ENCODE measurements at regions not wholly inside any gene's neighbourhood (a gene's known extent, or its start where the extent isn't known, plus 50 kb on each side); places are given as distances from the start of the nearest gene placed in this dataset.

DNA sequence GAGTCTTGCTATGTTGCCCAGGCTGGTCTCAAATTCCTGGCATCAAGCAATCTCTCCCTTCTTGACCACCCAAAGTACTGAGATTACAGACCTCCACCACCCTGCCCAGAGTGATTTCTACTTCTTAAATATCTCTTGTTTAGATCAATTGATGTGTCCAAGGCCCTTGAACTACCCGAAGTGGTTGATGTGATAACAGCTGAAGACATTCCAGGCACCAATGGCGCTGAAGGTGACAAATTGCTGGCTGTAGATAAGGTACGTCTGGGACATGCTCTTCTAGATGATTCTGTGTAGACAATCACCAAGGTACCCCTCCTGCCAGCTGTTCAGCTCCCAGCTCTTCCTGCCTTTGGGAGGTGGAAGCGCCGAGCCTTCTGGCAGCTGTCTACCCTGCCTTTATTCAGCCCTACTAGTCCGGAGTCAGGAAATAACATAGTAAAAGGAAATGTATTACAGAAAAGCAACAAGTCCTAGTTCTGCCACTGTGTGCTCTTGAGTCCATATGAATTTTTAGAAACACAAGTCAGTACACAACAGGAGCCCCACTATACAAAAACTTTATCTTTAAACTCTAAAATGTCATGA is 61.3 kb upstream of the BZW1 start:
- Histone ChIP-seq H3K36me3 (no peaks in the 10 kb centered on the region), H3K9me3 (no peaks in the 10 kb centered on the region), H3K27me3 (no peaks in the 10 kb centered on the region), H3K4me1 (peaks cover 0 to 4% (median 0%) of the 10 kb centered on the region in 4 donors), H3K27ac (no peak overlapping the region), H3K4me3 (no peak overlapping the region)
- 87 to 89% methylated on average over 6 of the region's 6 CpGs for WGBS, 2 donors
- intact Hi-C loops (cut with DNase I) = no loop called here
- TF ChIP-seq, protein P1, sequence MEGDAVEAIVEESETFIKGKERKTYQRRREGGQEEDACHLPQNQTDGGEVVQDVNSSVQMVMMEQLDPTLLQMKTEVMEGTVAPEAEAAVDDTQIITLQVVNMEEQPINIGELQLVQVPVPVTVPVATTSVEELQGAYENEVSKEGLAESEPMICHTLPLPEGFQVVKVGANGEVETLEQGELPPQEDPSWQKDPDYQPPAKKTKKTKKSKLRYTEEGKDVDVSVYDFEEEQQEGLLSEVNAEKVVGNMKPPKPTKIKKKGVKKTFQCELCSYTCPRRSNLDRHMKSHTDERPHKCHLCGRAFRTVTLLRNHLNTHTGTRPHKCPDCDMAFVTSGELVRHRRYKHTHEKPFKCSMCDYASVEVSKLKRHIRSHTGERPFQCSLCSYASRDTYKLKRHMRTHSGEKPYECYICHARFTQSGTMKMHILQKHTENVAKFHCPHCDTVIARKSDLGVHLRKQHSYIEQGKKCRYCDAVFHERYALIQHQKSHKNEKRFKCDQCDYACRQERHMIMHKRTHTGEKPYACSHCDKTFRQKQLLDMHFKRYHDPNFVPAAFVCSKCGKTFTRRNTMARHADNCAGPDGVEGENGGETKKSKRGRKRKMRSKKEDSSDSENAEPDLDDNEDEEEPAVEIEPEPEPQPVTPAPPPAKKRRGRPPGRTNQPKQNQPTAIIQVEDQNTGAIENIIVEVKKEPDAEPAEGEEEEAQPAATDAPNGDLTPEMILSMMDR (IDR thresholded peaks at IDR 0.05) = no peak
- TF ChIP-seq POLR2A (IDR thresholded peaks at IDR 0.05) (no peak), POLR2AphosphoS5 (IDR thresholded peaks at IDR 0.05) (no peak), EP300 (IDR thresholded peaks at IDR 0.05) (no peak)
- DNase-seq = no peak

DNA sequence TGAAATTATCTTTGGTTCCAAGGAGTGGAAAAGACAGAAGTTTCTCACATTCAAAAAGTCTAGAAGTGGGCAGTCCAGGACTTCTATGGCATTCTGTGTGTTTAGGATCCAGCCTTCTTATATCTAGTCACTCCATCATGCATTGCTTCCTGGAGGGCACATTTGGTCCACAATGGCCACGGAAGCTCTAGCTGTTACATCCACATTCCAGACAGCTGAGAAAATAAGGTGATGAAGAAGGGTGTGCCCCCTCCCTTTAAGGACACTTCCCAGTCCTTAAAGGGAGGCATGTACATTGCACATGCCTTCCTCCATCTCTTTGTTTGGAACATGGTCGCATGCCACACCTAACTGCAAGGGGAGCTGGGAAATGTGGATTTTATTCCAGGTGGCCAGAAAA is 59.9 kb upstream of the BZW1 start:
- Histone ChIP-seq H3K4me3 (no peak overlapping the region), H3K27ac (no peak overlapping the region), H3K27me3 (no peaks in the 10 kb centered on the region), H3K4me1 (peaks cover 0 to 4% (median 0%) of the 10 kb centered on the region in 4 donors), H3K36me3 (no peaks in the 10 kb centered on the region), H3K9me3 (no peaks in the 10 kb centered on the region)
- intact Hi-C loops (cut with DNase I) = no loop called here
- 78 to 86% methylated on average over 2 of the region's 2 CpGs for WGBS, 2 donors
- no peak for DNase-seq
- TF ChIP-seq POLR2A (IDR thresholded peaks at IDR 0.05) (no peak), EP300 (IDR thresholded peaks at IDR 0.05) (no peak), POLR2AphosphoS5 (IDR thresholded peaks at IDR 0.05) (no peak)
- TF ChIP-seq, protein P1 (IDR thresholded peaks at IDR 0.05) = no peak

DNA sequence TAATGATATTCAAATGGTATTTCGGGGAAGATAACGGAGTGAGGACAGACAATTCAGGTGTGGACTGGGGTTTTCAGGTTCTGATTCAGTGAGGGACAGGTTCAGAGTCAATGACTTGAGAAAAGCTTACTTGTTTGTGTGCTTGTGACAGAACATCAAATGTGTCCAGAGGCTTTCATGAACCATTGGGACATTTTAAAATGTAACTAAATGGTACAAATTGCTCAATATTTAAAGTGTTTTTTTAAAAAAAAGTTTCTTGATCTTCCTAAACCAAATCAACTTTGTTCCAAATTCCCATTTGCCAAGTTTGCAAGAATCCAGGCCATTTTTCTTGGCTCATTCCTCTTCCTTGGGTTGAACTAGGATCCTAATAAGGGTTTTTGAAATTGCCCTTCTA is 59.4 kb upstream of the BZW1 start:
- TF ChIP-seq POLR2AphosphoS5 (IDR thresholded peaks at IDR 0.05) (no peak), EP300 (IDR thresholded peaks at IDR 0.05) (no peak), POLR2A (IDR thresholded peaks at IDR 0.05) (no peak)
- TF ChIP-seq, protein P1 (IDR thresholded peaks at IDR 0.05) = no peak
- intact Hi-C loops (cut with DNase I) = no loop called here
- H3K27ac ChIP-seq = no peak overlapping the region
- H3K9me3 ChIP-seq = no peaks in the 10 kb centered on the region
- WGBS, 2 donors = 93 to 95% methylated on average over 2 of the region's 2 CpGs
- no peak for DNase-seq
- no peaks in the 10 kb centered on the region for H3K36me3 ChIP-seq
- peaks cover 0 to 4% (median 0%) of the 10 kb centered on the region in 4 donors for H3K4me1 ChIP-seq
- H3K27me3 ChIP-seq = no peaks in the 10 kb centered on the region
- no peak overlapping the region for H3K4me3 ChIP-seq

DNA sequence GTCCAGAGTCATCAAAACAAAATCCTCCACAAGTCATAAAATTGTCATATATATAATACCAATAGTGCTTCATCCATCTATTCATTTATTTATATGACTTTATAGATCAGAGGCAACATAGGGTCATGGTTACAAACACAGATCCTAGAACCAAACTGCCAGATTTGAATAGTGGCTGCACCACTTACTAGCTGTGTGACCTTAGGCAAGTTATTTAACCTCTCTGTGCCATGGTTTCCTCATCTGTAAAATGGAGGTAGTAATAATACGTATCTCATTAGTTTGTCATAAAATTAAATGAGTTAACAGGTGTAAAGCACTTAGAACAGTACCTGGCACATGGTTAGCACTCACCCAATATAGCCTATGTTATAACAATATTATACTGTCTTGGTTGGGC is 58.9 kb upstream of the BZW1 start:
- Histone ChIP-seq H3K27ac (no peak overlapping the region), H3K27me3 (no peaks in the 10 kb centered on the region), H3K36me3 (no peaks in the 10 kb centered on the region), H3K4me1 (no peaks in the 10 kb centered on the region), H3K9me3 (no peaks in the 10 kb centered on the region), H3K4me3 (no peak overlapping the region)
- DNase-seq = no peak
- WGBS, 2 donors = 54 to 78% methylated on average over 1 of the region's 1 CpG
- intact Hi-C loops (cut with DNase I) = no loop called here
- no peak for TF ChIP-seq POLR2AphosphoS5 (IDR thresholded peaks at IDR 0.05)
- no peak for TF ChIP-seq POLR2A (IDR thresholded peaks at IDR 0.05)
- TF ChIP-seq EP300 (IDR thresholded peaks at IDR 0.05) = no peak
- TF ChIP-seq, protein P1 (IDR thresholded peaks at IDR 0.05) = no peak
